NCI-H1694 treated with DMSO at 0.1 percent for 48 hours (cell line): ENCODE measurements at regions not wholly inside any gene's neighbourhood (a gene's known extent, or its start where the extent isn't known, plus 50 kb on each side); places are given as distances from the start of the nearest gene placed in this dataset.

ENCODE experiments used
- DNase-seq: peaks from one replicate; lab custom pipeline; 2025; lab: John Stamatoyannopoulos, UW

- no peak for DNase-seq
Measured at GRCh38 chr2:123283431-123283830, 741.7 kb upstream of the CNTNAP5 start.

DNA sequence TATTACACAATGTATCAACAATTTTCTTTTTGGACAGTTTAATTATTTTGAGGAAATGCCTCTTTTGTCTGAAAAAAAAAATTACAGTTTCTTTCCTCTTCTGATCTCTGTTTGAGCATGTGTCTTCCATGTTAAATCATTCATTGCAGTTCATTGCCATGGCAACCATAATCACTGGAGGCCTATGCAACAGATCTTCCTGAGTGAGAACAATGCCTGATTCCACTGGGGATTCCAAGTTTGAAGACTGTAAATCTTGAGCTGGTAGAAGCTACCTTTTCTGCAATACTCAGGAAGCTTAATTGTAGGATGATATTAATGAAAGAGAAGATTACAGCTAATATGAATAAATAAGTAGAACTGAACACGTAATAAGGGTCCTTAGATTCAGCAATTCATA, 721.4 kb upstream of the CNTNAP5 start:
- no peak for DNase-seq
